ENCODE measurements at regions not wholly inside any gene's neighbourhood (a gene's known extent, or its start where the extent isn't known, plus 50 kb on each side); places are given as distances from the start of the nearest gene placed in this dataset.

DNA sequence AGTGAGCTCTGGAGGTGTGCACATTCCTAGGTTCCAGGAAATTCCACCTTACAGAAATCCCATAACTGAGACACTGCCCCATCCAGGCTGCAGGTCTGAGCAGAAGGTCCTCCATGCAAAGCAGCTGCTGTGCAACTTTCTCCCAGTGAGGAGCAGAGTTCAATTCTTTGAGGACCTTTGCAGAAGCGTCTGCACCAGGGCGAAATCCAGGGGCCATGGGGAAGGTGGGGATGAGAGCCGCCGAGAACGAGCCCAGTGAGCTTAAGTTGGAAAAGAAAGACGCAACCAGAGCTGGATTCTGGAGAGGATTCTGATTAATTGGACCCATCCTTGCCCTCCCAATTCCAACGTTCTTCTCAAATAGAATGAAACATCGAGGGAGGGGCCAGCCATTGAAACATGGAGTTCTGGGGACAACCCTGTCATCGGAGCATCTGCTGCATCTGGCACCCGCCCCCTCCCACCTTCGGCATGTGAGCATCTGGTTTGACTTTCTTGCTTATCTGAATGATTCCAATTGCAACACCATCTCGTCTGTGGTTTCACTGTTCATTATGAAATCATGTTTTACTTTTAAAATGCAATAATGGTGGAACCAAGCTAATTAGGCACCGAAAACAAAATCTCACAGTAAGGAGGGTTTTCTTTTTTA is 190.6 kb upstream of the FOXF1 start:
- TF ChIP-seq, protein P1, sequence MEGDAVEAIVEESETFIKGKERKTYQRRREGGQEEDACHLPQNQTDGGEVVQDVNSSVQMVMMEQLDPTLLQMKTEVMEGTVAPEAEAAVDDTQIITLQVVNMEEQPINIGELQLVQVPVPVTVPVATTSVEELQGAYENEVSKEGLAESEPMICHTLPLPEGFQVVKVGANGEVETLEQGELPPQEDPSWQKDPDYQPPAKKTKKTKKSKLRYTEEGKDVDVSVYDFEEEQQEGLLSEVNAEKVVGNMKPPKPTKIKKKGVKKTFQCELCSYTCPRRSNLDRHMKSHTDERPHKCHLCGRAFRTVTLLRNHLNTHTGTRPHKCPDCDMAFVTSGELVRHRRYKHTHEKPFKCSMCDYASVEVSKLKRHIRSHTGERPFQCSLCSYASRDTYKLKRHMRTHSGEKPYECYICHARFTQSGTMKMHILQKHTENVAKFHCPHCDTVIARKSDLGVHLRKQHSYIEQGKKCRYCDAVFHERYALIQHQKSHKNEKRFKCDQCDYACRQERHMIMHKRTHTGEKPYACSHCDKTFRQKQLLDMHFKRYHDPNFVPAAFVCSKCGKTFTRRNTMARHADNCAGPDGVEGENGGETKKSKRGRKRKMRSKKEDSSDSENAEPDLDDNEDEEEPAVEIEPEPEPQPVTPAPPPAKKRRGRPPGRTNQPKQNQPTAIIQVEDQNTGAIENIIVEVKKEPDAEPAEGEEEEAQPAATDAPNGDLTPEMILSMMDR (IDR thresholded peaks at IDR 0.05; ENCODE audit: low read length), result no peak
- TF ChIP-seq EZH2 (optimal IDR thresholded peaks at IDR 0.05; ENCODE audit: low read depth, low read length), result no peak
